ENCODE measurements at regions not wholly inside any gene's neighbourhood (a gene's known extent, or its start where the extent isn't known, plus 50 kb on each side); places are given as distances from the start of the nearest gene placed in this dataset.

- H4K20me1 ChIP-seq (ENCODE audit: low read depth, low read length), result no peaks in the 10 kb centered on the region
- H3K27me3 ChIP-seq (ENCODE audit: low read length), result no peaks in the 10 kb centered on the region
- H2AFZ ChIP-seq (ENCODE audit: low read depth, low read length, severe bottlenecking), result no peak overlapping the region
- H3K9me2 ChIP-seq (replicated peaks; ENCODE audit: insufficient read depth, low read length), result no peaks in the 10 kb centered on the region
- no peaks in the 10 kb centered on the region for H3K79me2 ChIP-seq (ENCODE audit: insufficient read depth, low read length)
- no peaks in the 10 kb centered on the region for H3F3A ChIP-seq (ENCODE audit: insufficient read depth)
- H3K4me2 ChIP-seq (ENCODE audit: low read depth, low read length, poor library complexity, severe bottlenecking), result no peak overlapping the region
- TF ChIP-seq CTCF (IDR thresholded peaks at IDR 0.05; ENCODE audit: insufficient read depth, low read length, poor library complexity, severe bottlenecking) (no peak), EZH2phosphoT487 (conservative IDR thresholded peaks at IDR 0.05; ENCODE audit: low read length) (no peak)
- no peak overlapping the region for H3K27ac ChIP-seq (ENCODE audit: low read depth, low read length)
- no peaks in the 10 kb centered on the region for H3K36me3 ChIP-seq (ENCODE audit: low read length)
- no peak overlapping the region for H3K4me3 ChIP-seq (ENCODE audit: insufficient read depth, low read length, poor library complexity, severe bottlenecking)
- no peak overlapping the region for H3K9ac ChIP-seq (ENCODE audit: low read length)
- H3K9me3 ChIP-seq (ENCODE audit: insufficient read depth, low read length), result no peaks in the 10 kb centered on the region
Measured at GRCh38 chr5:6943197-6944112, 230.2 kb downstream of the TENT4A start.

DNA sequence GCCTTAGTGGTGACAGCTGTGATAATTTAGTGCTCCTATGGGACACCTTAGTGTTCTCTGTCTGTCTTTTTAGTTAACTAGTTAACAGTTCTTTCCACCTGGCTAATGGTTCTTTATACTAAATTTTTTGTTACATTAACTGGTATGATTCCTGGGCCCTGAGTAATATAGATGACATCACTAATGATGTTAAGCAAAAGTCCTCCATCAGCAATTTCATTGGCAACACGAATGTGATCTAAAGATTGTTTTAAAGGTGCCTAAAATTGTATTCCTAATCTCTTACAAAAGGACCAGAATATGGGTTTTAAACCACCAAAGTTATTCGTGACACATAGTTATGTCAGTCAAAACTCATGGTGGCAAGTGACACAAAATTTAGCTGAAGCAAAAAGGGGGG is 235.3 kb downstream of the TENT4A start:
- Histone ChIP-seq H3K9me2 (replicated peaks; ENCODE audit: insufficient read depth, low read length) (no peaks in the 10 kb centered on the region), H3K27ac (ENCODE audit: low read depth, low read length) (no peak overlapping the region), H3K36me3 (ENCODE audit: low read length) (no peaks in the 10 kb centered on the region), H3K27me3 (ENCODE audit: low read length) (no peaks in the 10 kb centered on the region), H3F3A (ENCODE audit: insufficient read depth) (no peaks in the 10 kb centered on the region), H3K9ac (ENCODE audit: low read length) (no peak overlapping the region), H3K4me3 (ENCODE audit: insufficient read depth, low read length, poor library complexity, severe bottlenecking) (no peak overlapping the region), H3K4me2 (ENCODE audit: low read depth, low read length, poor library complexity, severe bottlenecking) (no peak overlapping the region), H4K20me1 (ENCODE audit: low read depth, low read length) (no peaks in the 10 kb centered on the region), H3K79me2 (ENCODE audit: insufficient read depth, low read length) (no peaks in the 10 kb centered on the region), H2AFZ (ENCODE audit: low read depth, low read length, severe bottlenecking) (no peak overlapping the region), H3K9me3 (ENCODE audit: insufficient read depth, low read length) (no peaks in the 10 kb centered on the region)
- TF ChIP-seq EZH2phosphoT487 (conservative IDR thresholded peaks at IDR 0.05; ENCODE audit: low read length) (no peak), CTCF (IDR thresholded peaks at IDR 0.05; ENCODE audit: insufficient read depth, low read length, poor library complexity, severe bottlenecking) (no peak)

DNA sequence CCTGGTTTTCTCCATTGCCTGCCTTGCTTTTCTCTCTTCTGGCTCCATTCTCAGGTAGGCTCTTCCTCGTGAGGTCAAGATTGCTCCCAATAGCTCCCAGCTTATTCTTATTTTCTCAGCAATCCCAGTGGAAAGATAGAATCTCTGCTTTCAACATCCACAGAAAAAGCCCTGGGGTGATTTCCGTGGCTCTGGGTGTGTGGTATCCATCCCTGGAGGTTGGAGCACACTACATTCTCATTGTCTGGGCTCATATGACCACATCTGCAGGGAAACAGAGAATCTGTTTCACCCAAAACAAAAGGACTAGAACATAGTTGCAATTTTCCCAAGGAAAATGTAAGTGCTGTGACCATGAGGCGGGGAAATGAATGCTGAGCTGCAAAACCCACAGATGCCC is 236.0 kb downstream of the TENT4A start:
- Histone ChIP-seq H3K9me2 (replicated peaks; ENCODE audit: insufficient read depth, low read length) (no peaks in the 10 kb centered on the region), H3K9ac (ENCODE audit: low read length) (no peak overlapping the region), H3K9me3 (ENCODE audit: insufficient read depth, low read length) (no peaks in the 10 kb centered on the region), H3K79me2 (ENCODE audit: insufficient read depth, low read length) (no peaks in the 10 kb centered on the region), H3K36me3 (ENCODE audit: low read length) (no peaks in the 10 kb centered on the region), H3K27ac (ENCODE audit: low read depth, low read length) (no peak overlapping the region), H3K27me3 (ENCODE audit: low read length) (no peaks in the 10 kb centered on the region), H3K4me3 (ENCODE audit: insufficient read depth, low read length, poor library complexity, severe bottlenecking) (no peak overlapping the region), H3K4me2 (ENCODE audit: low read depth, low read length, poor library complexity, severe bottlenecking) (no peak overlapping the region), H4K20me1 (ENCODE audit: low read depth, low read length) (no peaks in the 10 kb centered on the region), H3F3A (ENCODE audit: insufficient read depth) (no peaks in the 10 kb centered on the region), H2AFZ (ENCODE audit: low read depth, low read length, severe bottlenecking) (no peak overlapping the region)
- TF ChIP-seq CTCF (IDR thresholded peaks at IDR 0.05; ENCODE audit: insufficient read depth, low read length, poor library complexity, severe bottlenecking) (no peak), EZH2phosphoT487 (conservative IDR thresholded peaks at IDR 0.05; ENCODE audit: low read length) (no peak)

All from SU-DHL-6 (cell line).